Dermis blood vessel endothelial cell (primary cell): ENCODE measurements at regions not wholly inside any gene's neighbourhood (a gene's known extent, or its start where the extent isn't known, plus 50 kb on each side); places are given as distances from the start of the nearest gene placed in this dataset.
"Not testable (repeated sequence)": the region's sequence is repeated elsewhere in the genome, so short reads cannot be mapped to it uniquely, and the experiment has no call there.

ENCODE experiments used
- DNase-seq: peaks from one replicate; pipeline ENCODE4 v3.0.0; 2010

- no peak for DNase-seq
These were observed 186.8 kb downstream of the FRK start for GRCh38 chr6:115873901-115874300.

GRCh38 chr6:115870464-115870863 lies 190.2 kb downstream of the FRK start:
- DNase-seq, result no peak

- no peak for DNase-seq
These were observed 194.8 kb downstream of the FRK start for GRCh38 chr6:115865914-115866313.

GRCh38 chr6:115863211-115863610 lies 197.5 kb downstream of the FRK start:
- no peak for DNase-seq

GRCh38 chr6:115861658-115862057 lies 199.0 kb downstream of the FRK start:
- DNase-seq, result not testable (repeated sequence)

- DNase-seq, result not testable (repeated sequence)
These were observed 201.1 kb downstream of the FRK start for GRCh38 chr6:115859577-115859976.

- DNase-seq, result no peak
These were observed 205.6 kb downstream of the FRK start for GRCh38 chr6:115854866-115855665.

GRCh38 chr6:115847671-115848070 lies 213.0 kb downstream of the FRK start:
- no peak for DNase-seq

GRCh38 chr6:115843945-115844344 lies 216.7 kb downstream of the FRK start:
- DNase-seq, result no peak

GRCh38 chr6:115842338-115842737 lies 218.4 kb downstream of the FRK start:
- no peak for DNase-seq

- no peak for DNase-seq
These were observed 221.0 kb downstream of the FRK start for GRCh38 chr6:115839583-115840181.

- DNase-seq, result peak; percentile 21
These were observed 221.8 kb downstream of the FRK start for GRCh38 chr6:115838763-115839401.

GRCh38 chr6:115838216-115838615 lies 222.5 kb downstream of the FRK start:
- DNase-seq, result no peak

GRCh38 chr6:115836374-115836773 lies 224.3 kb downstream of the FRK start:
- not testable (repeated sequence) for DNase-seq

- no peak for DNase-seq
These were observed 225.4 kb downstream of the FRK start for GRCh38 chr6:115835314-115835713.

GRCh38 chr6:115834542-115834941 lies 226.1 kb downstream of the FRK start:
- not testable (repeated sequence) for DNase-seq

GRCh38 chr6:115832786-115833185 lies 227.9 kb downstream of the FRK start:
- DNase-seq, result no peak

GRCh38 chr6:115832186-115832585 lies 228.5 kb downstream of the FRK start:
- DNase-seq, result no peak

- DNase-seq, result no peak
These were observed 229.8 kb downstream of the FRK start for GRCh38 chr6:115830895-115831294.

GRCh38 chr6:115821798-115822197 lies 238.9 kb downstream of the FRK start:
- DNase-seq, result no peak

- no peak for DNase-seq
These were observed 241.2 kb downstream of the FRK start for GRCh38 chr6:115819506-115819905.

- no peak for DNase-seq
These were observed 243.5 kb downstream of the FRK start for GRCh38 chr6:115817161-115817560.

GRCh38 chr6:115814907-115815306 lies 245.8 kb downstream of the FRK start:
- DNase-seq, result no peak

GRCh38 chr6:115811541-115811940 lies 249.2 kb downstream of the FRK start:
- DNase-seq, result no peak
